Astrocyte (in vitro differentiated cells and primary cell): ENCODE measurements at regions not wholly inside any gene's neighbourhood (a gene's known extent, or its start where the extent isn't known, plus 50 kb on each side); places are given as distances from the start of the nearest gene placed in this dataset.

Experiments
- DNase-seq: peaks from one replicate; pipeline ENCODE4 v3.0.0-alpha.2; 2010; ENCODE audit warnings: low read depth
- FAIRE-seq: peaks from 2 replicates; lab custom pipeline; 2011; peaks lifted over from hg19 to GRCh38; lab: Jason Lieb, UNC
- H2AFZ ChIP-seq: 2 replicates; pipeline ENCODE4 v1.6.0; 2012; ENCODE audit warnings: low read depth, low read length, inconsistent platforms
- H3K27ac ChIP-seq: 2 replicates; pipeline ENCODE4 v1.5.1; 2011; ENCODE audit warnings: low read depth, low read length, inconsistent platforms
- H3K27me3 ChIP-seq: 2 replicates; pipeline ENCODE4 v1.6.0; 2011; ENCODE audit warnings: low read length, inconsistent platforms; ENCODE audit not compliant: insufficient read depth
- H3K36me3 ChIP-seq: 2 replicates; pipeline ENCODE4 v1.5.1; 2011; ENCODE audit warnings: low read length, inconsistent platforms; ENCODE audit not compliant: insufficient read depth
- H3K4me1 ChIP-seq: 2 replicates; pipeline ENCODE4 v1.5.1; 2011; ENCODE audit warnings: low read length, inconsistent platforms; ENCODE audit not compliant: insufficient read depth
- H3K4me2 ChIP-seq: 2 replicates; pipeline ENCODE4 v1.6.0; 2012; ENCODE audit warnings: low read length, inconsistent platforms
- H3K4me3 ChIP-seq: 2 replicates; pipeline ENCODE4 v1.5.1; 2011; ENCODE audit warnings: low read depth, mild to moderate bottlenecking, low read length, inconsistent platforms; ENCODE audit not compliant: insufficient read depth
- H3K79me2 ChIP-seq: 2 replicates; pipeline ENCODE4 v1.6.0; 2012; ENCODE audit warnings: mild to moderate bottlenecking, low read length, inconsistent platforms; ENCODE audit not compliant: insufficient read depth
- H3K9ac ChIP-seq: 2 replicates; pipeline ENCODE4 v1.6.0; 2012; ENCODE audit warnings: mild to moderate bottlenecking, low read length, inconsistent platforms
- H3K9me3 ChIP-seq: 2 replicates; pipeline ENCODE4 v1.5.1; 2012; ENCODE audit warnings: low read depth, mild to moderate bottlenecking, low read length, inconsistent platforms; ENCODE audit not compliant: insufficient read depth
- H4K20me1 ChIP-seq: 2 replicates; pipeline ENCODE4 v1.6.0; 2012; ENCODE audit warnings: low read length, inconsistent platforms; ENCODE audit not compliant: insufficient read depth
- H3K27ac Mint-ChIP-seq: one replicate; pipeline ENCODE4 v1.8.0; 2021; ENCODE audit warnings: mild to moderate bottlenecking, mixed read lengths; ENCODE audit not compliant: unreplicated experiment
- H3K27me3 Mint-ChIP-seq: one replicate; pipeline ENCODE4 v1.8.0; 2021; ENCODE audit warnings: low read depth, mixed read lengths; ENCODE audit not compliant: unreplicated experiment
- H3K36me3 Mint-ChIP-seq: one replicate; pipeline ENCODE4 v1.8.0; 2021; ENCODE audit warnings: low read depth, mixed read lengths; ENCODE audit not compliant: unreplicated experiment
- H3K4me1 Mint-ChIP-seq: one replicate; pipeline ENCODE4 v1.8.0; 2021; ENCODE audit warnings: low read depth, mixed read lengths; ENCODE audit not compliant: unreplicated experiment
- H3K4me3 Mint-ChIP-seq: one replicate; pipeline ENCODE4 v1.8.0; 2021; ENCODE audit warnings: mild to moderate bottlenecking, moderate library complexity, mixed read lengths; ENCODE audit not compliant: unreplicated experiment
- H3K9me3 Mint-ChIP-seq: one replicate; pipeline ENCODE4 v1.8.0; 2021; ENCODE audit warnings: mild to moderate bottlenecking, mixed read lengths; ENCODE audit not compliant: unreplicated experiment
- CTCF ChIP-seq: IDR thresholded peaks from 2 replicates; pipeline ENCODE4 v1.5.1; 2011; ENCODE audit warnings: low read depth, mild to moderate bottlenecking, inconsistent platforms, low read length, moderate library complexity; ENCODE audit not compliant: insufficient read depth
- EZH2 ChIP-seq: IDR thresholded peaks from 2 replicates; pipeline ENCODE4 v1.6.1; 2012; ENCODE audit warnings: mild to moderate bottlenecking, low read length, inconsistent platforms; ENCODE audit not compliant: insufficient read depth

- H3K9me3 ChIP-seq, result no peaks in the 10 kb centered on the region
- no peak overlapping the region for H3K4me3 Mint-ChIP-seq
- H3K36me3 Mint-ChIP-seq, result no peaks in the 10 kb centered on the region
- H3K79me2 ChIP-seq, result no peaks in the 10 kb centered on the region
- TF ChIP-seq CTCF (no peak), EZH2 (no peak)
- no peak overlapping the region for H3K27ac ChIP-seq
- H4K20me1 ChIP-seq, result no peaks in the 10 kb centered on the region
- no peak overlapping the region for H3K27ac Mint-ChIP-seq
- H3K9ac ChIP-seq, result no peak overlapping the region
- no peak for DNase-seq
- H3K4me2 ChIP-seq, result no peak overlapping the region
- H2AFZ ChIP-seq, result no peak overlapping the region
- H3K27me3 Mint-ChIP-seq, result no peaks in the 10 kb centered on the region
- FAIRE-seq, result no peak
- H3K4me3 ChIP-seq, result no peak overlapping the region
- H3K27me3 ChIP-seq, result no peaks in the 10 kb centered on the region
- H3K36me3 ChIP-seq, result no peaks in the 10 kb centered on the region
- H3K4me1 ChIP-seq, result no peaks in the 10 kb centered on the region
- H3K4me1 Mint-ChIP-seq, result no peaks in the 10 kb centered on the region
- H3K9me3 Mint-ChIP-seq, result peaks cover 4% of the 10 kb centered on the region
These were observed 232.4 kb downstream of the DOK5 start for GRCh38 chr20:54707801-54708200.

- H3K4me1 ChIP-seq, result no peaks in the 10 kb centered on the region
- H3K4me2 ChIP-seq, result no peak overlapping the region
- no peak overlapping the region for H3K4me3 ChIP-seq
- DNase-seq (no peak), FAIRE-seq (no peak)
- H3K4me1 Mint-ChIP-seq, result no peaks in the 10 kb centered on the region
- H2AFZ ChIP-seq, result no peak overlapping the region
- TF ChIP-seq CTCF (no peak), EZH2 (no peak)
- no peaks in the 10 kb centered on the region for H3K27me3 ChIP-seq
- H3K27ac Mint-ChIP-seq, result no peak overlapping the region
- no peaks in the 10 kb centered on the region for H4K20me1 ChIP-seq
- H3K9me3 ChIP-seq, result no peaks in the 10 kb centered on the region
- H3K36me3 Mint-ChIP-seq, result no peaks in the 10 kb centered on the region
- H3K9me3 Mint-ChIP-seq, result peaks cover 3% of the 10 kb centered on the region
- no peaks in the 10 kb centered on the region for H3K27me3 Mint-ChIP-seq
- H3K27ac ChIP-seq, result no peak overlapping the region
- H3K9ac ChIP-seq, result no peak overlapping the region
- H3K36me3 ChIP-seq, result no peaks in the 10 kb centered on the region
- H3K4me3 Mint-ChIP-seq, result no peak overlapping the region
- no peaks in the 10 kb centered on the region for H3K79me2 ChIP-seq
These were observed 231.2 kb downstream of the DOK5 start for GRCh38 chr20:54706581-54706980.

GRCh38 chr20:54704032-54704635 is 228.7 kb downstream of the DOK5 start:
- H2AFZ ChIP-seq, result no peak overlapping the region
- H3K9me3 ChIP-seq, result no peaks in the 10 kb centered on the region
- H3K27ac Mint-ChIP-seq, result no peak overlapping the region
- no peak overlapping the region for H3K4me3 Mint-ChIP-seq
- no peaks in the 10 kb centered on the region for H3K79me2 ChIP-seq
- H3K9me3 Mint-ChIP-seq, result peaks cover 3% of the 10 kb centered on the region
- TF ChIP-seq EZH2 (no peak), CTCF (no peak)
- no peaks in the 10 kb centered on the region for H3K27me3 ChIP-seq
- no peak for FAIRE-seq
- no peaks in the 10 kb centered on the region for H4K20me1 ChIP-seq
- H3K36me3 Mint-ChIP-seq, result no peaks in the 10 kb centered on the region
- H3K9ac ChIP-seq, result no peak overlapping the region
- no peaks in the 10 kb centered on the region for H3K4me1 ChIP-seq
- H3K4me2 ChIP-seq, result no peak overlapping the region
- H3K27me3 Mint-ChIP-seq, result no peaks in the 10 kb centered on the region
- no peaks in the 10 kb centered on the region for H3K36me3 ChIP-seq
- no peak overlapping the region for H3K27ac ChIP-seq
- no peak overlapping the region for H3K4me3 ChIP-seq
- H3K4me1 Mint-ChIP-seq, result no peaks in the 10 kb centered on the region
- no peak for DNase-seq
